Suppressor macrophage (primary cell): ENCODE measurements at regions not wholly inside any gene's neighbourhood (a gene's known extent, or its start where the extent isn't known, plus 50 kb on each side); places are given as distances from the start of the nearest gene placed in this dataset.
"Not testable (repeated sequence)": the region's sequence is repeated elsewhere in the genome, so short reads cannot be mapped to it uniquely, and the experiment has no call there.

Experiments
- DNase-seq, 4 experiments: peaks; one replicate each; pipeline ENCODE4 v3.0.0-alpha.2; 2020 to 2022

GRCh38 chr7:67854221-67855178 lies 857.9 kb downstream of the TYW1 start:
- DNase-seq: no peak

- no peak for DNase-seq
Observed at GRCh38 chr7:67855322-67855721, 858.7 kb downstream of the TYW1 start.

GRCh38 chr7:67856046-67856445 lies 859.4 kb downstream of the TYW1 start:
- DNase-seq: no peak

- no peak for DNase-seq
Observed at GRCh38 chr7:67857698-67858097, 861.1 kb downstream of the TYW1 start.

- no peak for DNase-seq
Observed at GRCh38 chr7:67858931-67859330, 862.3 kb downstream of the TYW1 start.

- DNase-seq: no peak
Observed at GRCh38 chr7:67863911-67864310, 867.3 kb downstream of the TYW1 start.

GRCh38 chr7:67866054-67866453 lies 869.4 kb downstream of the TYW1 start:
- DNase-seq: no peak

- DNase-seq: no peak
Observed at GRCh38 chr7:67866812-67867211, 870.2 kb downstream of the TYW1 start.

GRCh38 chr7:67870396-67870795 lies 873.8 kb downstream of the TYW1 start:
- DNase-seq: no peak

- DNase-seq: no peak
Observed at GRCh38 chr7:67875558-67875957, 878.9 kb downstream of the TYW1 start.

GRCh38 chr7:67878808-67879207 lies 882.2 kb downstream of the TYW1 start:
- DNase-seq: no peak

- DNase-seq: no peak
Observed at GRCh38 chr7:67882843-67883242, 886.2 kb downstream of the TYW1 start.

GRCh38 chr7:67890316-67890715 lies 893.7 kb downstream of the TYW1 start:
- no peak for DNase-seq

- no peak for DNase-seq
Observed at GRCh38 chr7:67894746-67895145, 898.1 kb downstream of the TYW1 start.

- DNase-seq: no peak
Observed at GRCh38 chr7:67896721-67897120, 900.1 kb downstream of the TYW1 start.

- no peak for DNase-seq
Observed at GRCh38 chr7:67900456-67900855, 903.8 kb downstream of the TYW1 start.

GRCh38 chr7:67901808-67902480 lies 905.3 kb downstream of the TYW1 start:
- no peak for DNase-seq

- DNase-seq: no peak
Observed at GRCh38 chr7:67907792-67908191, 911.2 kb downstream of the TYW1 start.

GRCh38 chr7:67912437-67912836 lies 915.8 kb downstream of the TYW1 start:
- DNase-seq: no peak

- DNase-seq: no peak
Observed at GRCh38 chr7:67913604-67914003, 917.0 kb downstream of the TYW1 start.

GRCh38 chr7:67916111-67916510 lies 919.5 kb downstream of the TYW1 start:
- not testable (repeated sequence) for DNase-seq

- DNase-seq: no peak
Observed at GRCh38 chr7:67916571-67917436, 920.2 kb downstream of the TYW1 start.

- DNase-seq: no peak
Observed at GRCh38 chr7:67917437-67917755, 920.8 kb downstream of the TYW1 start.
